IMR-90 (cell line): ENCODE measurements at regions not wholly inside any gene's neighbourhood (a gene's known extent, or its start where the extent isn't known, plus 50 kb on each side); places are given as distances from the start of the nearest gene placed in this dataset.

Experiments
- BHLHE40 ChIP-seq: fragments of 150-350 bp; IDR thresholded peaks from 2 replicates; pipeline ENCODE4 v1.6.1; 2016; ENCODE audit warnings: mild to moderate bottlenecking, low read depth, low read length
- MXI1 ChIP-seq: IDR thresholded peaks from 2 replicates; pipeline ENCODE4 v1.6.1; 2012; ENCODE audit warnings: low read depth, mild to moderate bottlenecking, low read length, moderate library complexity, borderline replicate concordance
- POLR2A ChIP-seq: IDR thresholded peaks from 2 replicates; pipeline ENCODE4 v1.6.1; 2012; ENCODE audit warnings: mild to moderate bottlenecking, low read depth, low read length
- RAD21 ChIP-seq: IDR thresholded peaks from 2 replicates; pipeline ENCODE4 v1.6.1; 2012; ENCODE audit warnings: low read length, improper control_type of control experiment
- RFX5 ChIP-seq: IDR thresholded peaks from 2 replicates; pipeline ENCODE4 v1.8.0; 2012; ENCODE audit warnings: low read depth, mild to moderate bottlenecking, low read length, moderate library complexity
- SMC3 ChIP-seq: fragments of 150-350 bp; IDR thresholded peaks from 2 replicates; pipeline ENCODE4 v1.6.1; 2016; ENCODE audit warnings: low read depth, mild to moderate bottlenecking, antibody characterized with exemption, low read length, moderate library complexity
- TF ChIP-seq, protein P1 (sequence below): conservative IDR thresholded peaks from 2 replicates; pipeline ENCODE4 v1.5.1; 2012; ENCODE audit warnings: mild to moderate bottlenecking, low read depth, low read length, improper control_type of control experiment
- TF ChIP-seq, protein P2 (sequence below): fragments of 150-350 bp; IDR thresholded peaks from 2 replicates; pipeline ENCODE4 v1.6.1; 2017; ENCODE audit warnings: mild to moderate bottlenecking, antibody characterized with exemption, low read length, low read depth

DNA sequence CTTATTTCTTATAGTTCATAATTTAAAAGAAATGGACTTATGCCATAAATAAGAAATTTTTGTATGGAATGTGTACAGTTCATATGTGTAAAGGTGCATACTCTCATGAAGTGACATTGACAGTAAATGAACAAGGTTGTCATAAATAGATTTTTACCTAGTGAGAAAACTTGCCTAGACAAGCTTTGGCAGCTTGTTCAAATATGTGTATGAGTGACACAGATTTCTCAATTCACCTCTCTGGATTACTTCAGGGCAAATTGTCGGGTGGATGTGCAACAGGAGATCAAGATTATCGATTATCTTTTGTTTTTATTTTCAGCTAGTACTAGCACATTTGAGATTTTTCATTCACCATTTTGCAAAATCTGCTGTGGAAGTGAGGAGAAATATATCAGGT lies 758.1 kb upstream of the ACVR2A start:
- TF ChIP-seq, protein P1, sequence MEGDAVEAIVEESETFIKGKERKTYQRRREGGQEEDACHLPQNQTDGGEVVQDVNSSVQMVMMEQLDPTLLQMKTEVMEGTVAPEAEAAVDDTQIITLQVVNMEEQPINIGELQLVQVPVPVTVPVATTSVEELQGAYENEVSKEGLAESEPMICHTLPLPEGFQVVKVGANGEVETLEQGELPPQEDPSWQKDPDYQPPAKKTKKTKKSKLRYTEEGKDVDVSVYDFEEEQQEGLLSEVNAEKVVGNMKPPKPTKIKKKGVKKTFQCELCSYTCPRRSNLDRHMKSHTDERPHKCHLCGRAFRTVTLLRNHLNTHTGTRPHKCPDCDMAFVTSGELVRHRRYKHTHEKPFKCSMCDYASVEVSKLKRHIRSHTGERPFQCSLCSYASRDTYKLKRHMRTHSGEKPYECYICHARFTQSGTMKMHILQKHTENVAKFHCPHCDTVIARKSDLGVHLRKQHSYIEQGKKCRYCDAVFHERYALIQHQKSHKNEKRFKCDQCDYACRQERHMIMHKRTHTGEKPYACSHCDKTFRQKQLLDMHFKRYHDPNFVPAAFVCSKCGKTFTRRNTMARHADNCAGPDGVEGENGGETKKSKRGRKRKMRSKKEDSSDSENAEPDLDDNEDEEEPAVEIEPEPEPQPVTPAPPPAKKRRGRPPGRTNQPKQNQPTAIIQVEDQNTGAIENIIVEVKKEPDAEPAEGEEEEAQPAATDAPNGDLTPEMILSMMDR, result no peak
- TF ChIP-seq POLR2A, result no peak
- TF ChIP-seq BHLHE40, result no peak
- no peak for TF ChIP-seq MXI1
- TF ChIP-seq, protein P2, sequence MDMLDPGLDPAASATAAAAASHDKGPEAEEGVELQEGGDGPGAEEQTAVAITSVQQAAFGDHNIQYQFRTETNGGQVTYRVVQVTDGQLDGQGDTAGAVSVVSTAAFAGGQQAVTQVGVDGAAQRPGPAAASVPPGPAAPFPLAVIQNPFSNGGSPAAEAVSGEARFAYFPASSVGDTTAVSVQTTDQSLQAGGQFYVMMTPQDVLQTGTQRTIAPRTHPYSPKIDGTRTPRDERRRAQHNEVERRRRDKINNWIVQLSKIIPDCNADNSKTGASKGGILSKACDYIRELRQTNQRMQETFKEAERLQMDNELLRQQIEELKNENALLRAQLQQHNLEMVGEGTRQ, result no peak
- TF ChIP-seq RFX5, result no peak
- no peak for TF ChIP-seq RAD21
- TF ChIP-seq SMC3, result no peak
